ENCODE measurements at regions not wholly inside any gene's neighbourhood (a gene's known extent, or its start where the extent isn't known, plus 50 kb on each side); places are given as distances from the start of the nearest gene placed in this dataset.

DNA sequence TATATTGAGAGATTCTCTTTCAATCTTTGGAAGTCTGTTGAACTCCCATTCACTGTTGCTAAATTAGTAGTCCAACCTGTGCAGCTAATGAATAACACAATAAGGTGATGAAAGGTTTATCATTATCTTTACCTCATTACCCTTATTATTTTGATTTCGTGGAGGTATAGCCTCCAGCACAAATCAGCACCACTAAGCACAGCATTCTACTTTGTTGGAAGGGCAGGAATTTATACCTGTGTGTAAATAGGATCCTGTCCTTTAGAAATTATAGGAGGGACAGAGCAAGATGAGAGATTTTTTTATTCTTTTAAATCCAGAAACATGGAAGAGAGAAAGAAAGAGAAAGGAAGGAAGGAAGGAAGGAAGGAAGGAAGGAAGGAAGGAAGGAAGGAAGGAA is 454.1 kb downstream of the PDGFC start:
- TF ChIP-seq, protein P1, sequence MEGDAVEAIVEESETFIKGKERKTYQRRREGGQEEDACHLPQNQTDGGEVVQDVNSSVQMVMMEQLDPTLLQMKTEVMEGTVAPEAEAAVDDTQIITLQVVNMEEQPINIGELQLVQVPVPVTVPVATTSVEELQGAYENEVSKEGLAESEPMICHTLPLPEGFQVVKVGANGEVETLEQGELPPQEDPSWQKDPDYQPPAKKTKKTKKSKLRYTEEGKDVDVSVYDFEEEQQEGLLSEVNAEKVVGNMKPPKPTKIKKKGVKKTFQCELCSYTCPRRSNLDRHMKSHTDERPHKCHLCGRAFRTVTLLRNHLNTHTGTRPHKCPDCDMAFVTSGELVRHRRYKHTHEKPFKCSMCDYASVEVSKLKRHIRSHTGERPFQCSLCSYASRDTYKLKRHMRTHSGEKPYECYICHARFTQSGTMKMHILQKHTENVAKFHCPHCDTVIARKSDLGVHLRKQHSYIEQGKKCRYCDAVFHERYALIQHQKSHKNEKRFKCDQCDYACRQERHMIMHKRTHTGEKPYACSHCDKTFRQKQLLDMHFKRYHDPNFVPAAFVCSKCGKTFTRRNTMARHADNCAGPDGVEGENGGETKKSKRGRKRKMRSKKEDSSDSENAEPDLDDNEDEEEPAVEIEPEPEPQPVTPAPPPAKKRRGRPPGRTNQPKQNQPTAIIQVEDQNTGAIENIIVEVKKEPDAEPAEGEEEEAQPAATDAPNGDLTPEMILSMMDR (IDR thresholded peaks at IDR 0.05): no peak
- TF ChIP-seq POLR2AphosphoS5 (IDR thresholded peaks at IDR 0.05) (no peak), POLR2A (IDR thresholded peaks at IDR 0.05) (no peak), EP300 (IDR thresholded peaks at IDR 0.05) (no peak)

Data from suprapubic skin (tissue), 4 donors.